ENCODE measurements at regions not wholly inside any gene's neighbourhood (a gene's known extent, or its start where the extent isn't known, plus 50 kb on each side); places are given as distances from the start of the nearest gene placed in this dataset.

DNA sequence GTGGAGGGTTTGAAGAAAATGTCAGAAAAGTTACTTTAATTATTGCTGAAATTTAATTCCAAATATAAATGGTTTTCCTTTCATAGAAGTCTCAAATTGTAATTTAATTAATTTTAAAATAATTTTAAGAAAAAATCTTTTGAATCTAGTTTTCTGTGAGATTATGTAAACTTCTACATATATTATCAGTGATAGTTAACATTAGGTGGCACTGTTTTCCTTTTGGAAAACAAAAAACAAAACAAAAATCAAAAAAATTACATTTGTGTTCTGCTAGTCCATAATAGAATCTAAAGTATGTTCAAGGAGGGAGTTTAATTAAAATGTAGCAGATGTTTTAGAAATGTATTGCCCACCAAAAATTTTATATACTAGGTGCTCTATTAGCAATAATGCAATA lies 1456.7 kb downstream of the REEP3 start:
- H3K4me2 ChIP-seq (ENCODE audit: low read length), result no peak overlapping the region
- no peak overlapping the region for H3K18ac ChIP-seq (ENCODE audit: low read length)
- H3K36me3 ChIP-seq (ENCODE audit: control insufficient read depth, insufficient read depth, low read length), result no peaks in the 10 kb centered on the region
- H3K9ac ChIP-seq (ENCODE audit: low read length), result no peak overlapping the region
- DNase-seq, result no peak
- H2BK120ac ChIP-seq (ENCODE audit: low read depth, low read length), result no peak overlapping the region
- H4K8ac ChIP-seq (ENCODE audit: low read depth, low read length), result no peak overlapping the region
- H3K4me1 ChIP-seq (ENCODE audit: control insufficient read depth, low read depth, low read length), result no peaks in the 10 kb centered on the region
- H3K56ac ChIP-seq (ENCODE audit: low read length), result no peak overlapping the region
- H2BK15ac ChIP-seq (replicated peaks; ENCODE audit: low read depth), result no peak overlapping the region
- H3K23ac ChIP-seq (ENCODE audit: low read length), result no peak overlapping the region
- no peak overlapping the region for H3K27ac ChIP-seq (ENCODE audit: low read depth, low read length)
- no peak overlapping the region for H2AK5ac ChIP-seq (ENCODE audit: low read length)
- H3K79me1 ChIP-seq (ENCODE audit: low read length), result no peaks in the 10 kb centered on the region
- H4K5ac ChIP-seq (ENCODE audit: low read length), result no peak overlapping the region
- H3K79me2 ChIP-seq (ENCODE audit: control insufficient read depth, insufficient read depth, low read length), result no peaks in the 10 kb centered on the region
- no peak overlapping the region for H2BK5ac ChIP-seq (ENCODE audit: low read length)
- no peaks in the 10 kb centered on the region for H3K27me3 ChIP-seq (ENCODE audit: insufficient read depth, low read length, poor library complexity)
- no peak overlapping the region for H3K4me3 ChIP-seq (ENCODE audit: low read length)
- H3K4ac ChIP-seq (ENCODE audit: low read depth, low read length), result no peak overlapping the region

DNA sequence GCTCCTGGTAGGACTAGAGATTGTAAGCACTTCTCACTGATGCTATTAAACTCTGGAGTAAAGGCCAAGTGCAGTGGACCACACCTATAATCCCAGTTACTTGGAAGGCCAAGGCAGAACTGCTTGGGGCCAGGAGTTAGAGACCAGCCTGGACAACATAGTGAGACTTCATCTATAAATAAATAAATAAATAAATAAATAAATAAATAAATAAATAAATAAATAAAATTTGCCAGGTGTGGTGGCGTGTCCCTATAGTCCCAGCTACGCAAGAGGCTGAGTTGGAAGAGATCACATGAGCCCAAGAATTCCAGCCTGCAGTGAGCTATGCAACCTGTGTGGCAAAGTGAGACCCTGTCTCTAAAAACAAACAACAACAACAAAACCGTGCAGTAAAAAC lies 1475.7 kb downstream of the REEP3 start:
- Histone ChIP-seq H4K5ac (ENCODE audit: low read length) (no peak overlapping the region), H3K79me1 (ENCODE audit: low read length) (no peaks in the 10 kb centered on the region), H3K9ac (ENCODE audit: low read length) (no peak overlapping the region), H2BK15ac (replicated peaks; ENCODE audit: low read depth) (no peak overlapping the region), H3K4me1 (ENCODE audit: control insufficient read depth, low read depth, low read length) (no peaks in the 10 kb centered on the region), H2AK5ac (ENCODE audit: low read length) (no peak overlapping the region), H3K4me2 (ENCODE audit: low read length) (no peak overlapping the region), H2BK5ac (ENCODE audit: low read length) (no peak overlapping the region), H3K23ac (ENCODE audit: low read length) (no peak overlapping the region), H3K56ac (ENCODE audit: low read length) (no peak overlapping the region), H4K8ac (ENCODE audit: low read depth, low read length) (no peak overlapping the region), H2BK120ac (ENCODE audit: low read depth, low read length) (no peak overlapping the region), H3K27ac (ENCODE audit: low read depth, low read length) (no peak overlapping the region), H3K4ac (ENCODE audit: low read depth, low read length) (no peak overlapping the region), H3K4me3 (ENCODE audit: low read length) (no peak overlapping the region), H3K36me3 (ENCODE audit: control insufficient read depth, insufficient read depth, low read length) (no peaks in the 10 kb centered on the region), H3K79me2 (ENCODE audit: control insufficient read depth, insufficient read depth, low read length) (no peaks in the 10 kb centered on the region), H3K18ac (ENCODE audit: low read length) (no peak overlapping the region), H3K27me3 (ENCODE audit: insufficient read depth, low read length, poor library complexity) (no peaks in the 10 kb centered on the region)
- no peak for DNase-seq
- no CpG with 5 or more reads among the region's 3 CpGs for WGBS (ENCODE audit: extremely low coverage, insufficient coverage, low lambda C conversion rate)

DNA sequence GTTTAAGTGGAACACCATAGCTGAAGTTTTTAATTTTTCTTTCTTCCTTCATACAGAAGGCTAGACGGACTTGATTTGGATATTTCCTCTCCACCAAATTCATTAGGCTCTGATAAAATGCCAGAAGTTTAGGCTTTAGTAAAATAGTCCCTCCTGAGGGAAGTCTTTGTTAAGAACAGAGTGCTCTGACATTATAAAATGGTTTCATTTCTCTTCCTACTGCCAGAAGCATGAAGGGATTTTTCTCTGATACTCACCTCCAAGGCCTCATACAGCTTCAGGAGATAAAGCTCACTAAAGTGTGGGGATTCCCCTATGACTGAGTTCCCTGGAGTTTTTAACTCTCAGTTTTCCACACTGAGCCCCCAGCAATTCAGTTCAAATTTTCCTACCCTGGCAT lies 1489.6 kb downstream of the REEP3 start:
- no peak overlapping the region for H3K27ac ChIP-seq (ENCODE audit: low read depth, low read length)
- H3K56ac ChIP-seq (ENCODE audit: low read length), result no peak overlapping the region
- H3K4me2 ChIP-seq (ENCODE audit: low read length), result no peak overlapping the region
- H3K4ac ChIP-seq (ENCODE audit: low read depth, low read length), result no peak overlapping the region
- H2BK5ac ChIP-seq (ENCODE audit: low read length), result no peak overlapping the region
- H3K79me1 ChIP-seq (ENCODE audit: low read length), result no peaks in the 10 kb centered on the region
- no peak for DNase-seq
- H3K36me3 ChIP-seq (ENCODE audit: control insufficient read depth, insufficient read depth, low read length), result no peaks in the 10 kb centered on the region
- no peak overlapping the region for H3K4me3 ChIP-seq (ENCODE audit: low read length)
- no peaks in the 10 kb centered on the region for H3K79me2 ChIP-seq (ENCODE audit: control insufficient read depth, insufficient read depth, low read length)
- no peak overlapping the region for H2AK5ac ChIP-seq (ENCODE audit: low read length)
- H4K5ac ChIP-seq (ENCODE audit: low read length), result no peak overlapping the region
- no CpG with 5 or more reads among the region's 1 CpG for WGBS (ENCODE audit: extremely low coverage, insufficient coverage, low lambda C conversion rate)
- H3K4me1 ChIP-seq (ENCODE audit: control insufficient read depth, low read depth, low read length), result no peaks in the 10 kb centered on the region
- no peak overlapping the region for H3K18ac ChIP-seq (ENCODE audit: low read length)
- no peak overlapping the region for H2BK120ac ChIP-seq (ENCODE audit: low read depth, low read length)
- H2BK15ac ChIP-seq (replicated peaks; ENCODE audit: low read depth), result no peak overlapping the region
- H3K23ac ChIP-seq (ENCODE audit: low read length), result no peak overlapping the region
- no peaks in the 10 kb centered on the region for H3K27me3 ChIP-seq (ENCODE audit: insufficient read depth, low read length, poor library complexity)
- H3K9ac ChIP-seq (ENCODE audit: low read length), result no peak overlapping the region
- H4K8ac ChIP-seq (ENCODE audit: low read depth, low read length), result no peak overlapping the region

DNA sequence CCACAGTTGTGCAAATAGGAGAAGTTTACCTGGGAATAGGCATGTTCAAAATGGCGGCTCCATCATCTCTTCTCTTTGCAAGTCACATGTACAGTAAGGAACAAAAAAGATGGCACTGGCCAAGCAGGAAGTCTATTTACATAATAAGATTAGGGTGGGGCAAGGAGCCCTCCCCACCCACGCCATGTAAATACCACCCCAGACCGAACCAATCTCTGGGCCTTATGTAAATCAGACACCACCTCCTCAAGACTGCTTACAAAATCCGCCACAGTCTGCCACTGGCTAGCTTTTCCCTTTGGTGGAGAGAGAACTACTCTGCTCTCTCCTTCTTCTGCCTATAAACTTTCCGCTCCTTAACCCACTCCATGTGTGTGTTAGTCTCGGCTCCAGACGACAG lies 1496.3 kb downstream of the REEP3 start:
- H4K8ac ChIP-seq (ENCODE audit: low read depth, low read length), result no peak overlapping the region

DNA sequence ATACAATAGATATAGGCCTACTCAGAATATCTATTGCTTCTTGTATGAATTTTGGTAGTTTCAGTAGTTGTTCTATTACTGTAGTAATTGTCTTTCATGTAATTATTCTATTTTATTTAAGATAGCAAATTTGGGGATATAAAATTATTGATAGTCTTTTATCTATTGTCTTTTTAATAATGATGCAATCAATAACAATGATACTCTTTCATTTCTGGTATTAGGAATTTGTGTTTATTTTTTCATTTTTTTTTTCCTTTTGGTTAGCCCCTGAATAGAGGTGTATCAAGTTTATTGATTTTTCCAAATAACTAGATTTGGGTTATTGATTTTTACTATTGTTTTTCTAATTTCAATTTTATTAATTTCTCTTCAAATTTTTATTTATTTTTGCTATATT lies 1503.7 kb downstream of the REEP3 start:
- H4K5ac ChIP-seq (ENCODE audit: low read length), result no peak overlapping the region
- no peak overlapping the region for H3K4me3 ChIP-seq (ENCODE audit: low read length)
- no peak overlapping the region for H2AK5ac ChIP-seq (ENCODE audit: low read length)
- no peak overlapping the region for H3K4me2 ChIP-seq (ENCODE audit: low read length)
- H3K56ac ChIP-seq (ENCODE audit: low read length), result no peak overlapping the region
- H2BK15ac ChIP-seq (replicated peaks; ENCODE audit: low read depth), result no peak overlapping the region
- no peak for DNase-seq
- H3K23ac ChIP-seq (ENCODE audit: low read length), result no peak overlapping the region
- H3K4ac ChIP-seq (ENCODE audit: low read depth, low read length), result no peak overlapping the region
- no peak overlapping the region for H3K27ac ChIP-seq (ENCODE audit: low read depth, low read length)
- no peak overlapping the region for H2BK5ac ChIP-seq (ENCODE audit: low read length)
- no peak overlapping the region for H3K9ac ChIP-seq (ENCODE audit: low read length)
- no peak overlapping the region for H2BK120ac ChIP-seq (ENCODE audit: low read depth, low read length)
- H3K79me1 ChIP-seq (ENCODE audit: low read length), result no peaks in the 10 kb centered on the region
- no peak overlapping the region for H3K18ac ChIP-seq (ENCODE audit: low read length)
- no peak overlapping the region for H4K8ac ChIP-seq (ENCODE audit: low read depth, low read length)
- no peaks in the 10 kb centered on the region for H3K36me3 ChIP-seq (ENCODE audit: control insufficient read depth, insufficient read depth, low read length)
- no peaks in the 10 kb centered on the region for H3K79me2 ChIP-seq (ENCODE audit: control insufficient read depth, insufficient read depth, low read length)
- no peaks in the 10 kb centered on the region for H3K4me1 ChIP-seq (ENCODE audit: control insufficient read depth, low read depth, low read length)
- no peaks in the 10 kb centered on the region for H3K27me3 ChIP-seq (ENCODE audit: insufficient read depth, low read length, poor library complexity)

More for the DNA sequence above, 1496.3 kb downstream of the REEP3 start:
- no peaks in the 10 kb centered on the region for H3K27me3 ChIP-seq (ENCODE audit: insufficient read depth, low read length, poor library complexity)
- no peak overlapping the region for H3K4me3 ChIP-seq (ENCODE audit: low read length)
- H2BK120ac ChIP-seq (ENCODE audit: low read depth, low read length), result no peak overlapping the region
- no peaks in the 10 kb centered on the region for H3K79me1 ChIP-seq (ENCODE audit: low read length)
- H3K79me2 ChIP-seq (ENCODE audit: control insufficient read depth, insufficient read depth, low read length), result no peaks in the 10 kb centered on the region
- H2BK15ac ChIP-seq (replicated peaks; ENCODE audit: low read depth), result no peak overlapping the region
- no peaks in the 10 kb centered on the region for H3K4me1 ChIP-seq (ENCODE audit: control insufficient read depth, low read depth, low read length)
- H3K36me3 ChIP-seq (ENCODE audit: control insufficient read depth, insufficient read depth, low read length), result no peaks in the 10 kb centered on the region
- H3K4ac ChIP-seq (ENCODE audit: low read depth, low read length), result no peak overlapping the region
- no peak overlapping the region for H3K18ac ChIP-seq (ENCODE audit: low read length)
- H2BK5ac ChIP-seq (ENCODE audit: low read length), result no peak overlapping the region
- no peak overlapping the region for H3K4me2 ChIP-seq (ENCODE audit: low read length)
- WGBS (ENCODE audit: extremely low coverage, insufficient coverage, low lambda C conversion rate), result no CpG with 5 or more reads among the region's 7 CpGs
- H4K5ac ChIP-seq (ENCODE audit: low read length), result no peak overlapping the region
- no peak overlapping the region for H3K56ac ChIP-seq (ENCODE audit: low read length)
- H2AK5ac ChIP-seq (ENCODE audit: low read length), result no peak overlapping the region
- DNase-seq, result peak; percentile 1
- no peak overlapping the region for H3K9ac ChIP-seq (ENCODE audit: low read length)
- no peak overlapping the region for H3K23ac ChIP-seq (ENCODE audit: low read length)
- no peak overlapping the region for H3K27ac ChIP-seq (ENCODE audit: low read depth, low read length)

DNA sequence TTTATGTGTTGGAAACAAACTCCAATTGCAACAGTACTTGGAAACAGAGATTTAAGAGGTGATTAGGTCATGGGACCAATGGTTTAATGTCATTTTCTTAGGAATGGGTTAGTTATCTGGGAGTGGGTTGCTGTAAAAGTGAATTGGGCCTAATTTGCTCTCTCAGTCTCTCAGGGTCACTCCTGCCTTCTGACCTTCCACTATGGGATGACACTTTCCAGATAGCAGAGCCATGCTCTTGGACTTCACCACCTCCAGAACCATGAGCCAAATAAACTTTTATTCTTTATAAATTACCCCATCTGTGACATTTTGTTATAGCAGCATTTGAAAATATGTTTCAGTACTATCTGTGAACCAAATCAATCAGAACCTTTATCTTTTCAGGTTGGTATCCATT lies 1509.1 kb downstream of the REEP3 start:
- no peaks in the 10 kb centered on the region for H3K79me2 ChIP-seq (ENCODE audit: control insufficient read depth, insufficient read depth, low read length)
- no peak overlapping the region for H3K4me2 ChIP-seq (ENCODE audit: low read length)
- H3K56ac ChIP-seq (ENCODE audit: low read length), result no peak overlapping the region
- no peak overlapping the region for H2AK5ac ChIP-seq (ENCODE audit: low read length)
- no peak overlapping the region for H3K27ac ChIP-seq (ENCODE audit: low read depth, low read length)
- H3K9ac ChIP-seq (ENCODE audit: low read length), result no peak overlapping the region
- H3K4ac ChIP-seq (ENCODE audit: low read depth, low read length), result no peak overlapping the region
- H2BK15ac ChIP-seq (replicated peaks; ENCODE audit: low read depth), result no peak overlapping the region
- no peaks in the 10 kb centered on the region for H3K4me1 ChIP-seq (ENCODE audit: control insufficient read depth, low read depth, low read length)
- H3K27me3 ChIP-seq (ENCODE audit: insufficient read depth, low read length, poor library complexity), result no peaks in the 10 kb centered on the region
- H4K8ac ChIP-seq (ENCODE audit: low read depth, low read length), result no peak overlapping the region
- H2BK120ac ChIP-seq (ENCODE audit: low read depth, low read length), result no peak overlapping the region
- H3K4me3 ChIP-seq (ENCODE audit: low read length), result no peak overlapping the region
- H3K23ac ChIP-seq (ENCODE audit: low read length), result no peak overlapping the region
- H3K36me3 ChIP-seq (ENCODE audit: control insufficient read depth, insufficient read depth, low read length), result no peaks in the 10 kb centered on the region
- no peak overlapping the region for H3K18ac ChIP-seq (ENCODE audit: low read length)
- H2BK5ac ChIP-seq (ENCODE audit: low read length), result no peak overlapping the region
- DNase-seq, result no peak
- H4K5ac ChIP-seq (ENCODE audit: low read length), result no peak overlapping the region
- H3K79me1 ChIP-seq (ENCODE audit: low read length), result no peaks in the 10 kb centered on the region

Measured in mesendoderm (in vitro differentiated cells).